ENCODE measurements at regions not wholly inside any gene's neighbourhood (a gene's known extent, or its start where the extent isn't known, plus 50 kb on each side); places are given as distances from the start of the nearest gene placed in this dataset.

- TF ChIP-seq CTCF (IDR thresholded peaks at IDR 0.05) (no peak), POLR2A (IDR thresholded peaks at IDR 0.05) (no peak)
Observed at GRCh38 chr2:215863687-215864086, 149.7 kb downstream of the MREG start.

Data from ovary (tissue), 3 donors.